ENCODE measurements at regions not wholly inside any gene's neighbourhood (a gene's known extent, or its start where the extent isn't known, plus 50 kb on each side); places are given as distances from the start of the nearest gene placed in this dataset.
"Not testable (repeated sequence)": the region's sequence is repeated elsewhere in the genome, so short reads cannot be mapped to it uniquely, and the experiment has no call there.

DNA sequence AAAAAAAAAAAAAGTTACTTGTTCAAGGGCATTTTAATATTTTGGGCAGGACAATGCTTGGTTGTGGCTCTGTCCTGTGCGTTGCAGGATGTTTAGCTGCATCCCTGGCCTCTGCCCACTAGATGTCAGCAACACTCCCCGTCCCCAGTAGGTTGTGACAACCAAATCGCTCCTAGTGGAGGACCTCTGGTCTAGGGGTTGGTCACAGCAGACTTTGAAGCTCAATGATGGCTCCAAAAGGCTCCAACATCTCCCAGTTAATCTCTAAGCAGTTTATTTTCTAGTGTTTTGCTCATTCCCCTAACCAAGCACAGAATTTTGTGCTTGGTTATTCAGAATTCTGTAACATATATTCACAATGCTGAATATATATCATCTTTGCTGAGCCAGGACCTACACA lies 67.0 kb downstream of the CHRNA1 start:
- peak; percentile 20 for DNase-seq

DNA sequence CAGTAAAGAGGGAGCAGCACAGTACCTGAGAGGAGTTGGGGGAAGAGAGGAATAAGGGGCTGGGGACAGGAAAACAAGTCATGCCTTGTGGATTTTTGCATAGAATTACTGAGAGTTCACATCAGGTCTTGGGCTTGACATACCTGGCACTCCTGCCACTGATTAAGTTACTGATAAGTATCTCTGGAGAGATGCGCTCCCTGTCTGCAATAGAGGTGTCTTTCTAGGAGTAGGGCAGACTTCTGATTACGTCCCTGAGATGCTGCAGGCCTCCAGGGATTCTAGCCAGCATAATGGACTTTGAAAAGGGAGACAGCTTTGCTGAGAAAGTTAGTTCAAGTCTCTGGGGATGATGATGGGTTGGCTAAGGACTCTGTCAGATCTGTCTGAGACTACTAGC lies 69.4 kb downstream of the CHRNA1 start:
- DNase-seq, result no peak

DNA sequence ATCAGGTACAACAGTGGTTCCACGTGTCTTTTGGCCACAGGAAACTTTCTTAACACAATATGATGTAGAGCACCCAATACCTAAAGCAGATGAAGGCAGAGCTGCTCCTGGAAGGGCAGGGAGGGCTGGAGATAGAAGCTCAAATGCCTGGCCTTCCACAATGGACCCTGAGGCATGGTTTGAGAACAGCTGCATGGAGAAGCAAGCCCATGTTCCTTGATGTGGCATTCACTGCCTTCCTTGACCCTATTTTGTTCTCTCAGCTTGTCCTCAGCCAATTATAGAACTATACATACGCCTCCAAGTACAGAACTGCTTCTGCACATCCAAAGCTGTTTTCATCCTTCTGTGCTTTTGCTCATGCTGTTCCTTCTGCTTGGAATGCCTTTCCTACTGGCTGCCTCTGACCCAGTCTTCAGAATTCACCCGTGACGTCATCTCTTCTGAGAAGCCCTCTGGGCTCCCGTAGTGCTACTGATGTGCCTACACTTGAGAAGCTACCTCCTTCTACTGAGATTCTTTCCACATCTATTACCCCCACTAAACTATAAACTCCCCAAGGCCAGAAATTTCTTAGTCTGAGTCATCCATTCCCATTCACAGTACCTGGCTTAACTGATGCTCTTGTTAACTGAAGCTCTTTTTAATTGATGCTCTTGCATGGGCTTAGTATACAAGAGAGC lies 69.9 kb downstream of the CHRNA1 start:
- no peak for DNase-seq

DNA sequence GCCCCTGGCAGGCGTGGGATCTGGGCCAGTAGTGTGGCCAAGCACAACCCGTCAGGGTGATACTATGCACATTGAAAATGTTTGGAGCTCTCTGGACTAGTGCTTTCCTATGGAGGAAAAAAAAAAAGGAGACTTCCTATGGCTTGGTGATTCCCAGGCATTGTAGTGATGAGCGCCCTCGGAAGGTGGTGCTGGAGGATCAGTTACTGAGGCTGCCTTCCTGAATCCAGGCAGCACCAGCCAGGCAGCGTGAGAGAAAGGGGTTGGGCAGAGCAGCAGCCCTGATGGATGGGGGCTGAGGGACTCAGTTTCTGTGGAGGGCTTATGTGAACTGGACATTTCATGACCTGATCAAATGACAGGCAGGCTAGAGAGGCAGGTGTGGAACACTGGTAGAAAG lies 70.9 kb downstream of the CHRNA1 start:
- DNase-seq, result no peak

DNA sequence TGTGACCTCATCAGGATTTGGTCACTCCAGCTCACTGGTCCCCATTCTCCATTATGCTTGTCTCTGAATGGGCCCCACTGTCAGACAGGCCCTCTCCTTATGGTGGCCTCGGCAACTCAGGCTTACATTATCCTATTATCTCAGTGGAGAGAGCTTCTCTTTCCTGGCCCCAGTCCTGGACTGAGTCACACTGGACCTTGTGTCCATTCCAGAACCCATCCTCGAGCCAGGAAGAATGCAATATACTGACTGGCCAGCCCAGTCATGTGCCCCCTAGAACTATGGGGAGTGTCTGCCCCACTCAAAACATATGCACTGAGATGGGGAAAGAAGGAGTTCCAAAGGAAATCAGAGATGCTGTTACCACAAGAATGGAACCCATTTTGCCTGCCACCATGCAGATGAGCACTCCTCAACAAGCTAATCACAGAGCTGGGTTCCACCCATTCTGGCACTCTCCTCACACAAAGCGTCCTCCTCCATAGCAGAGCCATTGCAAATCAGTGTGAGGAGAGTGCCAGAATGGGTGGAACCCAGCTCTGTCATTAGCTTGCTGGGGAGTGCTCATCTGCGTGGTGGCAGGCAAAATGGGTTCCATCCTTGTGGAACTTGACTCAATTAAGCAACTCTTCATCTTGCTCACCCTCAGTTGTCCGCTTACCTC lies 71.9 kb downstream of the CHRNA1 start:
- DNase-seq, result no peak

DNA sequence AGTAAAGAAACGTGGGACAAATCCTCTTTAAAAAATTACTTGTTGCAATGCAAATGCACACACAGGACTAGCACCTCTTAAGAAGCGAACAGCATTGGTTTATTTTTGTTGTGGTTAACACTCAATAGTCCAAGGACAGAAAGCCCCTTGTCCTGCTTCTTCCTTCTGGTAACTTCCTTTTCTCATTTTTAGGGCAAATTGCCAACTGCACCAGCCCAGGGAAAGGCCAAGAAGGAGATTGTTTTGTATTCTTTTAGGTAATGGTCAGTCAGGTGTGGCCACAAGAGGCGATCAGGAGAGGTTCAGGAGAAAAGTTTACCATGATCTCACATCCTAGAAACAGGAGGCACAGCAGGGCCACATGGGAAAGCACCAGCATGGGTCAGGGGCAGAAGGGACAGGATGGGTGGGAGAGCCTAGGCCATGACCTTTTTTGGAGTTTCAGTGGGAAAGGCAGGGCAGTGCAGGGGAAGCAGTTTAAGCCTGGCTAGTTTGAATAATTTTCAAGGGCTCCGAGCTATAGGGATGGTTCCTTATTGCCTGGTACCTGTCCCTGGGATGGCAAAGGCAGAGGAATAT lies 73.0 kb downstream of the CHRNA1 start:
- DNase-seq, result no peak

DNA sequence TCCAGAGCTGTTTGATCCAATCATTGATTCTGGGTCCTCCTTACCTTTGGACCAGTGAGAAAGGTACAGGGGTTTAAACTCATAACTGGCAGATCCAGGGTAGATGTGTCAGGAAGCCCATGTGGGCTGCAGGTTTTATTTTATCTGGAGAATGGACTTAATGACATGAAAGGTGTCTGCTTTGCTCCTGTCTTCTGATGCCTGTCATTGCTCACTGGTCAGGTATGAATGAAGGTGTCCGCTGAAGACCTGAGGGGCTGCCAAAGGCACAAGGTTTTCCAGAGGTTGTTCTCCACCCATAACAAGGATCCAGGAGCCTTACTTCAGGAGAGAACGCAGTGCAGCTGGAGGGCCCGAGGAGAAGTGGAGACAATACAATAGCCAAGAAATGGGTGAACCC lies 74.2 kb downstream of the CHRNA1 start:
- no peak for DNase-seq

DNA sequence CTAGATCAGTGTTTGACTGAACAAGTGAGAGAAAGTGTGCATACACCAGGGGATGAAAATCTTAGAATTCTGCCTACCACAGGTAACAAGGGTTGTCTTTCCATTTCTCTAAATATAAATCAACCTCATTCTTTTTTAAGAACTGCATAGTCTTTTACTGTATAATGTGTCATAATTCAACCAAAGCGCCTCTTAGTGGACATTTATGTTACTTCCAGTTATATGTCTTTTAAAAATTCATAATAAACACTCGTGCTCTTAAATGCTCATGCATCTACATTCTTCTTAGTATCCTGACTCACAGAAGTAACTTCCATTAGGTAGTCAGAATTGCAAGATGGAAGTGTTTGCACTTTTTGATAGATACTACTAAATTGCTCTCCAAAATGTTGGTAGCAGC lies 76.2 kb downstream of the CHRNA1 start:
- peak; percentile 19 for DNase-seq

DNA sequence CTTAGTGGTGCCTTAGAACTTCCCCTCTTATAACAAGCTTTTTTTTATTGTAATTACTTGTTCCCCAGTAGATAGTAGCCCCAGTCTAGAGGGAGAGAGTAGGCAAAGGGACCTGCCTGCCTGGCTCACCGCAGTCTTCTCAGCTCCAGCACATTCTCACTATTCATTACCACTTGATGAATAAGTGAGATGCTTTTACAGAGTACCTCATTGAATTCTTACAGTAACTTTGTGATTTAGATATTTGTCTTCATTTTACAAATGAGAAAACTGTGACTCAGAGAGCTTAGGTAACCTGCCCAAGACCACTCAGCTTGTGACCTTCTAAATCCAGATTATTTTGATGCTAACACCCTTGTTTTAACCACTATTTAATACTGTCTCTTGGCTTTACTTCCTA lies 77.8 kb downstream of the CHRNA1 start:
- no peak for DNase-seq

DNA sequence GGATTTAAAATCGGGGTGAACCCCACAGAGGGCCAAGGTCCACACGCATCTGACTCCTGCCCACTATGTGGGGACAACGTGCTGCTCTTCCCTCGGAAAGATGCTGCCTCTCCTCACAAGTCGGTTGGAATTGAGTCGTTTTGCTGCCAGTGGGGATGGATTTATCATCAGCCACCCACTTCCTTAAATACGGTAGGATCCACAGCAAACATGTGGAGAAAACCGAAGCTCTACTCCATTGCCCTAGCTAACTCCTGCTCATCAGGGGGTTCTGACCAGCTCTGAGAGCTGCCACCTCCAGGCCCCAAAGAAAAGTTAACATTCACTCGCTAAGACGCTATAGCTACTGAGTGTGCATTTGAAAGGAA lies 80.9 kb downstream of the CHRNA1 start:
- DNase-seq, result no peak

DNA sequence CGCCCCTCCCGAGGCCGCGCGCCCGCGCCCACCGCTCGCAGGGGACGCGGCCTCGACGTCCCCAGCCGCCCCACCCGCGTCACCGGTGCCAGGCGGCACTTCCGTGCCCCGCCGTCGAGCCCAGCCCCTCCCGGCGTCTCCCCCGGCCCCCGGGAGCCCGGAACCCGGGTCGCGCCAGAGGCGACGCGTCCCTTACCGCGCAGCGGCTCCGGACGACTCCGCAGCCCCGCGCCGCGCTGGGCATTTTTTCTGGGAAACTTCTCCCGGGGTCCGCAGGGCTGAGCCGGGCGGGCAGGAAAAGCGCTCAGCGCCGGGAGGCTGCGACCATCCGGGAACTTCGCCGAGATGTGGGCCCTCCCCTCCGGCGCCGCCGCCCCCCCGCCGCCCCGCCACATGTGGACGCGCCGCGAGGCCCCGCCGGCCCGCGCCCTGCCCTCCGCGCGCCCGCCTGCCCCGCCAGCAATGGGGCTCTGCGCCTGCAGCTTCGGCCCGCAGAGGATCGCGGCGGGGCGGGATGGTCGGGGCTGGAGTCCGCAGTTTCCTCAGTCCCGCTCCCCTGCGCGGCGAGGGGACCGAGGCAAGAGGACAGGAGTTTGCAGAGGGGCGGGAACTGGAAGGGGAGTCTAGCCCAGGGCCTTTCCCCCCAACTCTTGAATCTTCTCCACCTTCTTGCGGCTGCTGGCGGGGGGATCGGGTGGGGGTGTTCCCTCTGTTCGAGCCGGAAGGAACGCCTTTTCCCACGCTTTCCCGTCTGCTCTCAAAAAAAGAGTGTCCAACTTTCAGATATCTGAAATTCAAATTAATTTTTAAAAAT lies 81.5 kb downstream of the CHRNA1 start:
- DNase-seq, result peak; percentile 44

DNA sequence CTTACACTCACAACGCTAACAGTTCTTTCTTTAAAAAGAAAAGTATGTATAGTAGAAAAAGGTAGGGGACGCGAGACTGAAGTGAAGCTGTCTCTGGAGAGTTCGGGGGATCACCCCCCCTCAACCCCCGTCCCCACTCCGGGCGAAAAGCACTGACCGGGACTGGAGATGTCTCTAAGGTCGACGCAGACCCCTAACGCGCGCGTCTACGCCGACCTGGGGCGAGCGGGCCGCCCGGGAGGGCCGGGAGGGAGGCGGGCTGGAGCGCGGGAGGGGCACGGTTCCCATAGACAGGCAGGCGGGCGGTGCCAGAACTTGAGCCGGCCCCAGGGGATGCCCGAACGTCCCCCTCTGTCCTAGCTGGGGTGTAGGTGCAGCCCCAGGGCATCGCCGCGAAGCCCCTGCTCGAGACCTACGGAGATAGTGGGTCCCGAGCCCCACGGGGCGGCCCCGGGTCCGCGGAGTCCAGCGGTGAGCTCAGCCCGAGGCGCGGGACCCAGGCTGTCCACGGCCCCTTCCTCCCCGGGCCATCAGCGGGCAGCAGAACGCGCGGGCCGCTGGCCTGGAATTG lies 82.2 kb downstream of the CHRNA1 start:
- peak; percentile 13 for DNase-seq

DNA sequence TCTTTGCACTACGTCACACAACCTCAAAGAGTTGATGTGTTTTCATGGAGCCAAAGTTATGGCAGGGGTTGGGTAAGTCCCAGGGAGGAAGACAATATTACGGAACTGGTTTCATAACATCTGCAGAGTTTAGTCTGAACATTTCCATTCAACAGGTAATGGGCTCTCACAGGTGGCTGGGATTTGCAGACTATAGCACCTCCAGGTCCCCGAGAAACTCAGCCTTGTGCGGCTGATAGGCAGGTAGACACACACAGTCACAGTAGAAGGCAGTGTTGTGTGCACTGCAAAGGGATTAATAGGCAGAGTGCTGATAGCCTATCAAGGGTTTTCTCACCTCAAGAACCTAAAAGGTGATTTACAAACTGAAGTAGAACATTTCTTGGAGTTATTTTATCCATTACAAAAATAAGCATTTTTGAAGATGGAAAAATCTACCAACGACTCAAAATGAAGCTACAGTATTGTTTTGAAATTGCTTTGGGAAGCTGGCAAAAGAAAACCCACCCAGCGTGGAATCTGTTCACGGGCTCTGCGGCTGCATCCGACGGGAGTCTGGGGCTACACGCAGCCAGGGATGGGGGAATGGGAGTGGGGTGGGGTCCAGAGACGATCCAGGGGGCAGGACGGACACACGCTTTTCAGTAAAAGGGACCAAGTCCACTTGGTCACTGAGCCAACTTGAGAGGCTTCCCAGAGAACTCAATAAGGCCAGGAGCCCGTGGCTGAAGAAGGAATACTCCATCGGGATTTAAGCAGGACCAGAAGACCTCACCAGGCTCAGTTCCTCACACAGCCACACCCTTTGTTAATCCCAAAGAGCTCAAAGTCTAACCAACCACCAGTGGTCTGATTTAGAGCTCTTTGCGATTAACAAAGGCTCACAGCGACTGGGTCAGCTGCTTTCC lies 82.9 kb downstream of the CHRNA1 start:
- no peak for DNase-seq

DNA sequence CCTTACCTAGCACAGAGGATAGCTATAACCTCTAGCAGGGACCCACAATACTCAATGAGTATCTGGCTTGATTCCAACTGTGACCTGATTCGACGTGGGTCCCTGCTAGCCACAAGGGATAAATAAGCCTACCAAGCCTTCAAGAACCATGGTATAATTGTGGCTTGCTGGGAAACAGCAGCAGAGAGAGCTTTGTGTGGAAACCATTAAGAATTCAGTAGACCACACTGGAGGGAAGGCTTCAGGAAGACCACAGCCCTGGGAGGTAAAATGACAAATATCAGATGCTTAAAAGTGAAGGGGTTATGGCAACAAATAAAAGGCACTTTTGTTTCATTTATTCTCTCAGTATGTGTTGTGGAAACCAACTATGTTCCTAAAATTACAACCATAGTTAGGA lies 82.6 kb upstream of the WIPF1 start:
- DNase-seq, result no peak

DNA sequence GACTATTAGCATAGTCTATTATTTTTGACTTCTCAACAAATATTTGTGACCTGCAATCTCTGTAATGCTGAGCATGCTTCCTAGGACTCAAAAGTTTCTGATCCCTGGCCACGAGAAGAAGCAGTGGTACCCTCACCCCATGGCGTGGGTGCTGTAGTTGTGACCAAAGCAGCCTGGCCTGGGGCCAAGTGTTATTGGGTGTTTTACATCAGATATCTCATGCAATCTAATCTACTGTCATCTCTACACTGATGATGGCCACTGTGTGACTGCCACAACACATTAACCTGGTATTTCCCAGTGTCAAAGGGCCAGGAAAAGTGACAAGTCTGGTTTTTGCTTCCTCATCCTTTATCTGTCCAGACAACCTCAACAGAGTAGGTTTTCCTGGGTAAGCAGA lies 80.8 kb upstream of the WIPF1 start:
- DNase-seq, result no peak

DNA sequence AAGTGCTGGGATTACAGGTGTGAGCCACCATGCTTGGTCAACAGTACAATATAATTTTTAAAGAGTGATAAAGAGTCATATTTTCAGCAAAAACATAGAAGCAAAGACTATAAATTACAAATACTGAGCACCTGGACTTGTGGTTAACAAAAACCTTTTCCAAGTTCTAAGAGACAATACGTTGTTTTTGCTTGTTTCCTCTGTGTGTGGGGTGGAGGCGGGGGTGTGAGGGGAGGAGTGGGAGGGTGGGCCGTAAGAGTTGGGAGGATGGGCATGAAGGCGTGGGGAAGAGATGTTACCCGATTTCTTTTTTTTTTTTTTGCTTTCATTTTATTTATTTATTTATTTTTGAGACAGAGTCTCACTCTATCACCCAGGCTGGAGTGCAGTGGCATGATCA lies 78.0 kb upstream of the WIPF1 start:
- no peak for DNase-seq

DNA sequence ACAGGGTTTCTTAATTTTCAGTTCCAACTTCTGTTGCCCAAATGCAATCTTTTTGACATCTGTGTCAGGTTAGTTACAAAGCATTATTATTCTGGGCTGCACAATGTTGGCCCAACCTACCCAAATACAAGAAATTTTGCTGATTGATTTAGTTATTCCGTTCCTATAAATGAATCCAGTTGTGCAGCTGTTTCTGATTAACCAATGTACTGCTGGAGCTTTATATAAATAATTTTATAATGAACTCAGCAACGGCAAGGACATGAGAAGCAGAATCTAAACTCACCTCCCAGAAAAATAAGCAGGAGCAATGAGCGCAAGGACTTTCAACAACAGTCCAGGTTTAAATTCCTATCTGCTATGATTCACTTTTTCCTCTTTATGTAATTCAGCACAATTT lies 76.3 kb upstream of the WIPF1 start:
- no peak for DNase-seq

DNA sequence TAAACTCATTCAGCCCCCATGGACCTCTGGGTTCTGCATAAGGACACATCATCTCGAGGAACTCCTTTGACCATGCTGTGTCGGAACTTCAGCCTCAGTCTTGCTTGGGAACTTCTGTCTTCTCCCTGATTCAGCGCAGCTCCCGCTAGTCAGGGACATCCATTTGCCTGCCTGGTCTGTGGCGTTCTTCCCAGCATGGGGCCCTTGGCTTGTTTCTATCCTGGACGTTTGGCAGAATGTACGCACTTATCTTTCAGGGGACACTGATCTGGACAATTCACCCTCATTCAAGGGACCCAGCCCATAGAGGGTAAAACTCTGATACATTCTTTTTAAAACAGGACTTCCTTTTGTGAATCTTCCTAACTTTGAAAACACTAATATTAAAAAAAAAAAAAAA lies 75.8 kb upstream of the WIPF1 start:
- no peak for DNase-seq

DNA sequence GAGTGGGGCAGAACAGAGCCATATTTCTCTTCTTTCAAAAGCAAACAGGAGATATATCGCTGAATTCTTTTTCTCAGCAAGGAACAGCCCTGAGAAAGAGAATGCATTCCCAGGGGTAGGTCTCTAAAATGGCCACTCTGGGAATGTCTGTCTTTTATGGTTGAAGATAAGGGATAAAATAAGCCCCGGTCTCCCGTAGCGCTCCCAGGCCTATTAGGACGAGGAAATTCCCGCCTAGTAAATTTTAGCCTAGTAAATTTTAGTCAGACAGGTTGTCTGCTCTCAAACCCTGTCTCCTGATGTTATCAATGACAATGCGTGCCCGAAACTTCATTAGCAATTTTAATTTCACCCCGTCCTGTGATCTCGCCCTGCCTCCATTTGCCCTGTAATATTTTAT lies 73.9 kb upstream of the WIPF1 start:
- not testable (repeated sequence) for DNase-seq

DNA sequence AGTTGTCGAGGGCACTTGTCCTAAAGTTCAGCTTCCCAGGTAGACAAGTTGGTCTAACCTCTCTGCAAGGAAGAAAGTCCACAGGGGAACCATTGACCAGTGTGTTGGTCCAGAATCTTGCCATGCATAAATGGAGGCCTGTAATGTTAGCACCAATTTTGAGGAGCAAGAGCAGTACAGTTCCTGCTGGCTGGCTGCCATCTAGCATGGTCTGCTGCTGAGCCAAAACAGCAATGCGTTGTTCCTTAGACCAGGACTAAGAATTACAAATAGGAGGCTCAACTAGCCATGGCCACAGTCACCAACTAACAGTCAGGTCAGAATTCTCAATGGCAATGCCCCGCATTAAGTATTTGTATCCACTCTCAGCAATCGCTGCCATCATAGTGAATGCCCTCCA lies 72.8 kb upstream of the WIPF1 start:
- no peak for DNase-seq

DNA sequence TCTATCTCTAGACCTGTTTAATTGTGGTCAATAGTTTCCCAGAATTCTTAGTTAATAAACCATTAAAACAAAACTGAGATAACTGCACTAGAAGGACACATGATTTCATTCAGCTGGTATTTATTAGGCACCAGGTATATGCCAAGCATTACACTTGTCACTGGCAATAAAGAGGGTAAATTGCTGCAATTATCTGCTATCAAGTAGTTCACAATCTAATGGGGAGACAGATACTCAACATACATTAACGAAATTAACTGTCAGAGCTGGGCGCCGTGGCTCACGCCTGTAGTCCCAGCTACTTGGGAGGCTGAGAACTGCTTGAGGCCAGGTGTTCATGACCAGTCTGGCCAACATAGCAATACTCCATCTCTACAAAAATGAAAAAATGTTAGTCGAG lies 71.7 kb upstream of the WIPF1 start:
- no peak for DNase-seq

DNA sequence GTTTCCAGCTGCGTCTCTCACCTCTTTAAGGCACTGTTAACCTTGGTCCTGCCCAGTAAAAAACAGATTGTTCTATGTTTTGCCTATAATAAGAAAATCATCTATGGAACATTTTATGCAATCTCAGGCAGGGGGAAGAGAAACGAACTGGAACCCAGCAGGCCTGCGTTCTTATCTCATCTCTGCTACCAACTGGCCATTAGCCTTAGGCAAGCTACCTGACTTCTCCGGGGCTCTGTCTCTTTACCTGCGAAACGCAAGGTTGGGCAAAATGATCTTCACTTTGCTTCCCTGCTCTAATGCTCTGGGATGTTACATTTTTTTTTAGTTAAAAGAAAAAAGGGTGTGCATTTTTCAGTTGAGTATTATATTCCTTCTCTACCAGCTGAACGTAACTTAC lies 70.5 kb upstream of the WIPF1 start:
- no peak for DNase-seq

All from amniotic stem cell (primary cell).